DND-41 (cell line): ENCODE measurements at regions not wholly inside any gene's neighbourhood (a gene's known extent, or its start where the extent isn't known, plus 50 kb on each side); places are given as distances from the start of the nearest gene placed in this dataset.

ENCODE experiments used
- ATAC-seq: fragments of 200-7000 bp; cut with Tn5 transposase; 3 replicates; pipeline ENCODE4 v1.9.1; 2021; ENCODE audit warnings: low read depth; ENCODE audit not compliant: insufficient read depth
- DNase-seq: peaks from one replicate; pipeline ENCODE4 v3.0.0-alpha.2; 2020
- H2AFZ ChIP-seq: 2 replicates; pipeline ENCODE4 v1.6.0; 2012; ENCODE audit warnings: low read depth, low read length
- H3K27ac ChIP-seq: 2 replicates; pipeline ENCODE4 v1.5.1; 2012; ENCODE audit warnings: low read length, inconsistent platforms
- H3K27me3 ChIP-seq: fragments of 200-600 bp; sonication (generic); 2 replicates; pipeline ENCODE4 v1.6.0; 2012; ENCODE audit warnings: low read length, mild to moderate bottlenecking, inconsistent platforms; ENCODE audit not compliant: insufficient read depth, poor library complexity
- H3K36me3 ChIP-seq: 2 replicates; pipeline ENCODE4 v1.5.1; 2012; ENCODE audit warnings: low read length, inconsistent platforms; ENCODE audit not compliant: insufficient read depth
- H3K4me1 ChIP-seq: 2 replicates; pipeline ENCODE4 v1.5.1; 2012; ENCODE audit warnings: mild to moderate bottlenecking, low read length; ENCODE audit not compliant: insufficient read depth
- H3K4me2 ChIP-seq: 2 replicates; pipeline ENCODE4 v1.6.0; 2012; ENCODE audit warnings: mild to moderate bottlenecking, moderate library complexity, low read length, inconsistent platforms; ENCODE audit not compliant: insufficient read depth
- H3K4me3 ChIP-seq, 2 experiments: fragments of 200-600 bp in 1 of 2; shearing (Covaris generic) in 1 of 2; 2 replicates each; pipeline ENCODE4 v1.5.1; 2012 to 2016; ENCODE audit warnings: inconsistent platforms in 2 of 2, low read length in 2 of 2, mild to moderate bottlenecking in 2 of 2, low read depth in 1 of 2, moderate library complexity in 1 of 2
- H3K79me2 ChIP-seq: 2 replicates; pipeline ENCODE4 v1.6.0; 2012; ENCODE audit warnings: low read length, inconsistent platforms; ENCODE audit not compliant: insufficient read depth
- H3K9ac ChIP-seq: 2 replicates; pipeline ENCODE4 v1.6.0; 2012; ENCODE audit warnings: low read depth, mild to moderate bottlenecking, inconsistent platforms, low read length, moderate library complexity
- H3K9me3 ChIP-seq: 2 replicates; pipeline ENCODE4 v1.5.1; 2012; ENCODE audit warnings: low read length, moderate library complexity, mild to moderate bottlenecking, inconsistent platforms; ENCODE audit not compliant: insufficient read depth, severe bottlenecking
- H4K20me1 ChIP-seq: 2 replicates; pipeline ENCODE4 v1.6.0; 2012; ENCODE audit warnings: low read length; ENCODE audit not compliant: insufficient read depth
- EZH2 ChIP-seq: IDR thresholded peaks from 3 replicates; pipeline ENCODE4 v1.6.1; 2012; ENCODE audit warnings: borderline replicate concordance, low read depth, mild to moderate bottlenecking, moderate library complexity, low read length, inconsistent platforms; ENCODE audit not compliant: severe bottlenecking
- TF ChIP-seq, protein P1 (sequence below): IDR thresholded peaks from 2 replicates; pipeline ENCODE4 v1.5.1; 2012; ENCODE audit warnings: borderline replicate concordance, low read length, moderate library complexity, mild to moderate bottlenecking; ENCODE audit not compliant: poor library complexity, severe bottlenecking; ENCODE audit errors: extremely low read depth

DNA sequence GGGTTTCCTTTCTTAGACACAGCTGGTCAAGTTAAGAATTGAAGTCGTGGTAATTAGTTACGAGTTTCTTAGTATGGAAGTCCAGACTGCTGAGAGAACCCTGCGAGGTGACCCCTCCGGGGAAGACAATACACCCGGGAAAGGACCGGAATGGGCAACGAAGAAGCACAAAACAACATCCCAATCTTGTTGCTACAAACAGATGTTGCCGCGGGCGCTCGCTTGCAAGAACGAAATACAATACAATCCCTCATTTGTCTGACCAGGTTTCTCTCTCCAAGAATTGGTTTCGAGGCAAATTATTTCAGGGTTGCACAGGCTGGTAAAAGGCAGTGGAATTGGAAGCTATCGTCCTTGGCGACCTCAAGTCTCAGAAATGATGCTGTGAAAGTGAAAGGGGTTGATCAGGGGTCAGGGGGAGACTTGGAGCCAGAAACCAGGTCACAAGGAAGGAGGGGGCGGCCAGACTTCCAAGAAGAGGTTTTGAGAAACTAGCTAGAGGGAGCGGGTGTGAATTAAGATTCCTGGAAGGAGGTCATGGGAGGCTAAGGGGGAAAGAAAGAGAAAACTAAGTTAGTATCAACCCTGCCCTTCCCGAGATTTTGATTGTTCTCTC, 401.9 kb downstream of the HRH4 start:
- H3K79me2 ChIP-seq: no peaks in the 10 kb centered on the region
- no peak overlapping the region for H3K27ac ChIP-seq
- no peak for ATAC-seq
- no peak overlapping the region for H3K9ac ChIP-seq
- DNase-seq: no peak
- no peaks in the 10 kb centered on the region for H3K4me1 ChIP-seq
- H4K20me1 ChIP-seq: no peaks in the 10 kb centered on the region
- no peaks in the 10 kb centered on the region for H3K9me3 ChIP-seq
- no peak overlapping the region for H3K4me2 ChIP-seq
- no peaks in the 10 kb centered on the region for H3K36me3 ChIP-seq
- no peaks in the 10 kb centered on the region for H3K27me3 ChIP-seq
- TF ChIP-seq, protein P1, sequence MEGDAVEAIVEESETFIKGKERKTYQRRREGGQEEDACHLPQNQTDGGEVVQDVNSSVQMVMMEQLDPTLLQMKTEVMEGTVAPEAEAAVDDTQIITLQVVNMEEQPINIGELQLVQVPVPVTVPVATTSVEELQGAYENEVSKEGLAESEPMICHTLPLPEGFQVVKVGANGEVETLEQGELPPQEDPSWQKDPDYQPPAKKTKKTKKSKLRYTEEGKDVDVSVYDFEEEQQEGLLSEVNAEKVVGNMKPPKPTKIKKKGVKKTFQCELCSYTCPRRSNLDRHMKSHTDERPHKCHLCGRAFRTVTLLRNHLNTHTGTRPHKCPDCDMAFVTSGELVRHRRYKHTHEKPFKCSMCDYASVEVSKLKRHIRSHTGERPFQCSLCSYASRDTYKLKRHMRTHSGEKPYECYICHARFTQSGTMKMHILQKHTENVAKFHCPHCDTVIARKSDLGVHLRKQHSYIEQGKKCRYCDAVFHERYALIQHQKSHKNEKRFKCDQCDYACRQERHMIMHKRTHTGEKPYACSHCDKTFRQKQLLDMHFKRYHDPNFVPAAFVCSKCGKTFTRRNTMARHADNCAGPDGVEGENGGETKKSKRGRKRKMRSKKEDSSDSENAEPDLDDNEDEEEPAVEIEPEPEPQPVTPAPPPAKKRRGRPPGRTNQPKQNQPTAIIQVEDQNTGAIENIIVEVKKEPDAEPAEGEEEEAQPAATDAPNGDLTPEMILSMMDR: no peak
- TF ChIP-seq EZH2: no peak
- H2AFZ ChIP-seq: no peak overlapping the region
- H3K4me3 ChIP-seq: no peak overlapping the region

DNA sequence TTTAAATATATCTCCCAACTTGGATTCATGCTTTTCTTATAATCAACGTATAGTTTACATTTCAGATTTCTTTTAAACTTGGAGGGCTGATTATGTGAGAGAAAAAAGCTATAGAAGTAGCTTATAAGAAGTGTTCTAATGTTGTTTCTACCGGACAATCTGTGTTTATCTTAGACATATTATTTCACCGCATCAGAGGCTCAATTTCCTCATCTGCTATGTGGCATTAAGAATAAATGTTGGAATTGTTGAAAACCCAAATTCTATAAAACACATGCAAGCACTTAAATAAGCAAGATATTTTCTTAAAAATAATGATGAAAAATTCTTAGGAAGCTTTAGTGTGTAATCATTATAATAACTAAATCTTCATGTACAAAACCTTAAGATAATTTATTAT, 407.9 kb downstream of the HRH4 start:
- Histone ChIP-seq H3K27me3 (peaks cover 2% of the 10 kb centered on the region), H3K4me3 (no peak overlapping the region), H3K36me3 (no peaks in the 10 kb centered on the region), H3K9ac (no peak overlapping the region), H4K20me1 (no peaks in the 10 kb centered on the region), H3K4me1 (no peaks in the 10 kb centered on the region), H3K27ac (no peak overlapping the region), H2AFZ (no peak overlapping the region), H3K9me3 (no peaks in the 10 kb centered on the region), H3K4me2 (no peak overlapping the region), H3K79me2 (no peaks in the 10 kb centered on the region)
- ATAC-seq (no peak), DNase-seq (no peak)
- no peak for TF ChIP-seq EZH2
- TF ChIP-seq, protein P1: no peak

DNA sequence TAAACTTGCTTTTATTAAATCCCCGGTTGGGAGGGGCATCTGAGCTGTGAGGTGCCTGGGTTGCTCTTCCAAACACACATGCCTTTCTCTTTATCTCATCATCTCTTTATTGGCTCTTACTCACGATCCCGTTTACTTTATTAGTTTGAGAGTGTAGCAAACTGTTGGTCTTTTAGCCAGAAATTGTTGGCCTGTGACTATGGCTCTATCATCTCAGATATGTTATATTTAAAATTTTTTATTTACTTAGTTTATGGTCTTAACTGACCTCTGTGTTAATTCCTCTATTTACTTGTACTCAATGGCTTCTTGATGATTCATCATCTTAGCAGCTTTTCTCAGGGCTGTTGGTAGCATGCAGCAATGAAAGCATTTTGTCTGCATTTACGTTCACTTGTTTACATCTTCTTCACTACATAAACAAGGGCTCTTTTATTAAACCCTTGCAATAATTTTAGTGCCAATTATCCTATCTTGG, 408.4 kb downstream of the HRH4 start:
- Histone ChIP-seq H3K27ac (no peak overlapping the region), H3K4me1 (no peaks in the 10 kb centered on the region), H3K4me2 (no peak overlapping the region), H3K79me2 (no peaks in the 10 kb centered on the region), H3K9me3 (no peaks in the 10 kb centered on the region), H3K4me3 (no peak overlapping the region), H3K9ac (no peak overlapping the region), H2AFZ (no peak overlapping the region), H3K27me3 (peaks cover 2% of the 10 kb centered on the region), H3K36me3 (no peaks in the 10 kb centered on the region), H4K20me1 (no peaks in the 10 kb centered on the region)
- ATAC-seq: no peak
- no peak for TF ChIP-seq EZH2
- TF ChIP-seq, protein P1: no peak
- no peak for DNase-seq

DNA sequence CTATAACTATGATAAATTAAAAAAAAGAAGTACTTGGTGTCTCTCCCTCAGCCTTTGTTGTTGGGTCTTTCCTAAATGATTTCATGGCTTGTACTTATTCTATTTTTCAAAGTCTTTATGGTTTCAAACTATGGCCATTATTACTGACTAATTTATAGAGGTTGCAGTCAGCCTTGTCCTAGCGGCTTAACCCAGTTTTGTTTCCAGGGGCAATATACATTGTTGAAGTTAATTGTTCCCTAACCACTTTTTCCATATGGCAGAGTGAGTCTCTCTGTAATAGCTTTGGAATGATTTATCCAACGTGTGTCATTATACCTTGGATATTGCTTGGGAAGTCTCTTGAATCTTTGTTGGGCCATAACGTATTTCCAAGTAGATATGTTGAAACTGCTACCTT, 408.8 kb downstream of the HRH4 start:
- no peak overlapping the region for H2AFZ ChIP-seq
- no peaks in the 10 kb centered on the region for H3K9me3 ChIP-seq
- DNase-seq: no peak
- H3K27me3 ChIP-seq: peaks cover 2% of the 10 kb centered on the region
- TF ChIP-seq EZH2: no peak
- no peaks in the 10 kb centered on the region for H3K4me1 ChIP-seq
- no peak overlapping the region for H3K27ac ChIP-seq
- no peak for ATAC-seq
- no peaks in the 10 kb centered on the region for H3K36me3 ChIP-seq
- H3K4me2 ChIP-seq: no peak overlapping the region
- H4K20me1 ChIP-seq: no peaks in the 10 kb centered on the region
- H3K4me3 ChIP-seq: no peak overlapping the region
- no peaks in the 10 kb centered on the region for H3K79me2 ChIP-seq
- H3K9ac ChIP-seq: no peak overlapping the region
